Right ventricle myocardium inferior (tissue), 1 donor: ENCODE measurements at regions not wholly inside any gene's neighbourhood (a gene's known extent, or its start where the extent isn't known, plus 50 kb on each side); places are given as distances from the start of the nearest gene placed in this dataset.
A peak's percentile ranks its signal among the peaks of the same experiment; 100 is the strongest.

Experiments used
- ATAC-seq: fragments of 200-7000 bp; cut with Tn5 transposase; one replicate; pipeline ENCODE4 v1.9.1; 2020; ENCODE audit warnings: mild to moderate bottlenecking, moderate library complexity
- DNase-seq: peaks from one replicate; pipeline ENCODE4 v3.0.0; 2021; ENCODE audit errors: missing footprints
- intact Hi-C: fragments of 100-400 bp; cut with DNase I; formaldehyde crosslinking; loops from one replicate; pipeline ENCODE4 v1.11.0; 2022
- donor health status: DM: no; HTN: yes; CAD: no; lungs with severe emphysema.

DNA sequence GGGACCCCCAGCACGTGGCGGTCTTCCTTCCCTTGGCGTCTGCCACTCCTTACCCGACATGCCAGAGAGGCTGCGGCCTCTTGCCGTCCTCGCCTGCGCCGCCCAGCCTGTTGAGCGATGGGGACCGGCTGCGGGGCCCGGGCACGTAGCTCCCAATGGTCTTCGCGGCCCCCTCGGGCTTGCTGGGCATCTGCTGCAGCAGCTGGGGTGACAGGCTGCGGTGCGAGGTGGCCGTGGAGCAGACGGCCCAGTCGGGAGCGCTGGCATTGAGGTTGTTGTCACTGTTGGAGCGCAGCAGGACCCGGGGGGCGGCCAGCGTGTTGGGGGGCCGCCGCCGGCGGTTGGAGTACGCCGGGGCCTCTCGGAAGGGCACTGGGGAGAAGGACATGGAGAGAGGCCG is 422.0 kb downstream of the CTTN start:
- no peak for ATAC-seq
- intact Hi-C loops: no loop called here
- DNase-seq: peak; percentile 31

DNA sequence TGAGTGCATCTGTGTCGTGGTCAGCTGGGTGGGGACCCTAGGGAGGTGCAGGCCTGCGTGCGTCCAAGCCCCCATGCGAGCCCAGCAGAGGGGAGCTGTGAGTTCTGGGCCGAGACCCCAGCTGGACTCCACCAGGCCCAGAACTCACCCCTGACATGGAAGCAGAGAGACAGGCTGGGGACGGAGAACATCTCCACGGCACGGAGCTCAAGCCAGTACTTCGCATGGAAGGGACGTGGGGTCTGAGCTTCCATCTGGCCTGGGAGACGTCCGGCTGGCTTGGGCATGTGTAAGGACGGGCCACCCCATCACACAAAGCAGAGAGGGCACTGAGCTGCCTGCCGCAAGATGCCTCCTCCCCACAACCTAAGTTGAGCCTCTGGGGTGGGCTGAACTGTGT is 422.4 kb downstream of the CTTN start:
- intact Hi-C loops: no loop called here
- ATAC-seq (no peak), DNase-seq (peak; percentile 27)

DNA sequence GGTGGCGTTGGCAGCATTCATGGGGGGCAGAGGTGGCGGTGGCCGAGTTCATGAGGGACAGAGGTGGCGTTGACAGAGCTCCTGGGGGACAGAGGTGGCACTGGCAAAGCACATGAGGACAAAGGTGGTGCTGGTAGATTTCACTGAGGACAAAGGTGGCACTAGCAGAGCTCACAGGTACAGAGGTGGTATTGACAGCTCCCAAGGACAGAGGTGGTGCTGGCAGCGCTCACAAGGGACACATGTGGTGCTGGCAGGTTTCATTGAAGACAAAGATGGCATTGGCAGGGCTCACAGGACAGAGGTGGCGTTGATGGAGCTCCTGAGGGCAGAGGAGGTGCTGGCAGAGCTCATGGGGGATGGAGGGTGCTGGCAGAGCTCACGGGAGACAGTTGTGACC is 425.4 kb downstream of the CTTN start:
- DNase-seq: peak; percentile 39
- intact Hi-C loops: no loop called here
- no peak for ATAC-seq

DNA sequence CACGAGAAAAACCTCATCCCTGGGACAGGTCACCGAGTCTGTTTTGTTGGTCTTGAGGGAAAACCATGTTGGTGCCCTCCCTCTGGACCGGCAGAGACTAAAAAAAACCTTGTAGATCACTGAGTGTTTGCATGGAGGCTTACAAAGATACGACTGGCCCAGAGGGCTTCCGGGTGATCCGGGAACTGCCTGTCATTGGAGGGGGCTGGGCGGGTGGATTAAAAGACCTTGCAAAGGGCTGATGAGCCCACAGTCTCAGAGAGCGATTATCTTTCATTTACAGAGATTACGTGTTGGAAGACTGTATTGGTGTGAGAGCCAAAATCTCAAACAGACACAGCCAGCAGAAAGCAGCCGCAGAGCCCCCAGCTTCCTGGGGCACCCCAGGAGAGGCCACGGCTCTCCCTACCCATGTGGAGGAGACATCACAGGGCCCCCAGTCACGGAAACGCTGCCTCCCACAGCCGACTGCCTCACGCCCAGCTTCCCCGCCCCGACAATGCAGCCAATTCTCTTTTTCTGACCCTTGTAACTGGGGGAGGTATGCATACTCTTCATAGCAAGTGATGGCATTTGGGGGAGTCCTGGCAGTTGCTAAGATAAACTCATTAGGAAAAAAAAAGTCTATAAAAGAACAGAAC is 426.4 kb downstream of the CTTN start:
- DNase-seq (peak; percentile 51), ATAC-seq (no peak)
- intact Hi-C loops: no loop called here

DNA sequence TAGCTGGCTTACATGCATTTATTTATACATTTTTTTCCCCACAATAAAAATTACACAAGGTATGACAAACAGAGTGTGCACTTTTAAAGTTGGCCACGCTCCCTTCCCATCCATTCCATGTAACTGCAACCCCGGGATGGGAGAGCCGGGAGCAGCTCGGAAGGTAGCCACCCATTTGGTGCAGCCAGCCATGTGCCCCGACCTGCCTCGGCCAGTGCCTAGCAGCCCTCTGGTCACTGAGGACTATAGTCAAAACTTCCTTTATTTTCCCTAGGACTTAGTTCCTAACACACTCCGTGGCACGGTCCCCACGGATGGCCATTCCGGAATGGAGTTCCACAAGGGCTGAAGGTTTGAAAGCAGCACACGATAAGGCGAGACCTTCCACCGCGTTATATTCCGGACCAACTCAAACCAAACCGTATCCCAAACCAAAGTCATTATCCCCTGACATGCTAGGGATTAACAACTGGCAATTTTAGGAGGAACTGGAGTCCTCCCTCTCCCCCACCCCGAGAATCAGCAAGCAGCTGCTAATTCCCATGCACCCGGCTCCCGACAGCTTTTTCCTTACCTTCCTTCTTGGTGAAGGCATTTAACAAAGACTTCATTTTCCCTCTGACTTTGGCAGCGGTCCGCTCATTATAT is 426.4 kb downstream of the SHANK2 start:
- ATAC-seq: no peak
- DNase-seq: peak; percentile 6

DNA sequence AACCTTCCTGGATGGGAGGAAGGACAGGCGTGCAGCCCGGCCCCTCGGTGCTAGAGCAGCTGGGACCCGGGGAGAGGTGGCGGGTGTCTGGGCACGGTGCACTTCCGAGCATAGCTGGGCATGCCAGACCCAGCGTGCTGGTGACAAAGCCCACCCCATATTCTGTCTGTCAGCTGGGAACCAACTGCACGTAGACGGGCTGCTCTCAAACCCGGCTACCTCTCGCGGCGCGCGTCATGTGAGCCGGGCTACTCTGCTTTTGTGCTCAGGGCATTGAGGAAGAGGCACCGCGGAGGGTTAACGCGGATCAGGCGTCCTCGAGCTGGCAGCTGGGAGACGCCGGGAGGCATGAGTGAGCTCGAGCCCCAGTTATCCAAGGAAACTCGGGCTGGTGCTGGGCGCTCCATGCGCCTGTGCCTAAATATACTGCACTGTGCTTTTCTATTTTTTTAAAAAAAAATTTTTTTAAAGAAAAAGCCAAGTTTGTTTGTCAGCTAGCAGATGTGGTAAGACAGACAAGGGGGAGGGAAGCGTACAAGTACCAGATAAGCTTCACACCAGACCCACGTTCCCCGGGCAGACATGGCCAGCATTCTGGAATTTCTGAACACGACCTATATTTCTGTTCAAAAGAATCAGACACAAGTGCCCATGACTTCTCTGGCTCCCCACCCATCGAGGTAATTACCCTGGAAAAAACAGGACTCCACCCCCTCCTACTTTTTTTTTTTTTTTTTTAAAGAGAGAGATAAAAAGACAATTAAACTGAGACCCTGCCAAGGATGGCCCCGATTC is 425.6 kb downstream of the SHANK2 start:
- DNase-seq (peak; percentile 45), ATAC-seq (peak; percentile 29)
- intact Hi-C loops: no loop called here

More for the DNA sequence above, 426.4 kb downstream of the SHANK2 start:
- intact Hi-C loops: no loop called here

DNA sequence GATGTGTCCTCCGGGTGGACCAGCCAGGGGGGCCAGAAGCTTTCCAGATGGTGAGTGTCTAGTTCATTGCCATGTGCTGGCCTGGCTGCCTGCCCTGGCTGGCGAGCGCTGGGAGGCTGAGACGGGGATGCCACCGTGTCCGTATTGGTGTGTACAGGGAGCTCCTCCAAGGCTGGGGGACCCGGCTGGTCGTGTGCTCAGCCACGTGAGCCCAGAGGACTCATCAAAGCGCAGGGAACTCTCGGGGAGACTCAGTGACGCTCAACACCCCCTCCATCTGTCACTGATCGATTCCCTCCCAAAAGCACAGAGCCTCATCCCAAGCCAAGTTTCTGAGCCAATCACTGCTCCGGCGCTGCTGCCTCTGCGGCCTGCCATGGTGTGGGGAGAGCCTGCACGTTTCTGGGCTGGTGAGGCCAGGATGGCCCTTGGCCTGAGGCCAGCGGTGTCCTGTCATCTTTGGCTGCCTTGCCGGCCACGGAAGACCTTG is 423.7 kb downstream of the SHANK2 start:
- peak; percentile 24 for ATAC-seq
- intact Hi-C loops: no loop called here
- peak; percentile 55 for DNase-seq

DNA sequence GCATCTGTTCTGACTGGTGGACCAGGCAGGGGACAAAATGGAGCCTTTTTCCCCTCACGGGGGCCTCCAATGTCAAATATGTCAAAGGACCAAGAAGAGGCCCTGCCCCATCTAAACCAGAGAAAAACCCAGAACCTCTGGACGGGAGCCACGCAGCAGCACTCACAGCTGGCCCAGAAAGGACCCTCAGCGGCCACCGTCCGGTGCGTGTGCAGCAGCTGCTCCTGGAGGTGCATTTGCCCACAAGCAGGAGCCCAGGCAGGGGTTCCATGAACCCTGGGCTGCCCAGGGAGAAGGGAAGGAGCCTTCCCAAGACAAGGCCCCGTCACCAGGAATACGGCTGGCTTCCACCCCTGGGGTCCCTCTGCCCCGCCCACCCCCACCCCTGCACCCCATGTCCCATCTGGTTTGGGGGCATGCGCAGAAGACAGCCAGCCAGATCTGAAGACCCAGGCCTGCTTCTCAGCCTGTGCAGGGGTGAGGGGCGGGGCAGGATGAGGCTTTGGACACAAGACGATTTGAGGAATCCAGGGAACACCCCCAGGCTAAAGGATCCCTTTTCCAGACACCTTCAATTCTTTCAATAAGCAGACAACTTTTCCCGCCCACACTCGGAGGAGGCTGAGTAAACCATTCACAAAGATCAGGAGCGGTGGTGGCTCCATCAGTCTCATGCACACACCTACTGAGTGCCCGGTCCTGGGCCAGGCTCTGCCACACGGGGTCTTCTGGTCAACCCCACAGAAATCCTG is 423.1 kb downstream of the SHANK2 start:
- DNase-seq (peak; percentile 50), ATAC-seq (no peak)
- intact Hi-C loops: no loop called here

DNA sequence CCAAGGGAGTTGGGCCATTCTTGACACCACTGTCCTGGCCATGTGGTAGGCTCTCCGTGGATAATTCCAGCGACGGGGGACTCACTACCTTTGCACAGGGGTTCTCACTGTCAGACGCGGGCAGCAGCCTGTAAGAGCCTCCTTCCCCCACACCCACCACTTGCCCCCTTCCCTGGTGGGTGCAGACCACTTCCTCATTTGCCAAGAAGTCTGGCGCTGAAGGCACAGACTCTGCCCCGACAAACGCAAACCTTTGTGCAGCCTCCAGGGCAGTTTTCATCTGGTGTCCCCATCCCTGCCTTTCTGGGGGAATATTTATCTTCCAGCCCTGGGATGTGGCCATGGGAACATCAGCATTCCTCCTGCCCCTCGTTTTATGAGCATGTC is 422.5 kb downstream of the SHANK2 start:
- intact Hi-C loops: no loop called here
- DNase-seq (peak; percentile 5), ATAC-seq (no peak)

DNA sequence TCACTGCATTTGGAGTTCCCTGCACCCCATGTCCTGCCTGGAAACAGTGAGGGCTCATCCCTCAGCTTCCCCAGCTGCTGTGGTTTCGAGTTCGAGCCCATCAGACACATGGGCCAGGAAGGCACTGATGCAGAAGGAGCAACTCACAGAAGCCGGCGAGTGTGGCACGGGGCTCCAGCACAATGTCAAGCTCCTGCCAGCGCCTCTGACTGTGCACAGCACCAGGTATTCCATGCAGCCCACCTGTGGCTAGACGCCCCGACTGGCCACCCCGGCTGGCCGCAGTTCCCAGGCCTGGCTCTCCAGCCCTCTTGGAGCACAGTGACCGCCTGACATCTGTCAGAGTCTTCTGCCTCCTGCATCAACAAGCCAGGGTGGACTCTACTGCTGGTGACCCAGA is 419.4 kb downstream of the SHANK2 start:
- ATAC-seq (no peak), DNase-seq (peak; percentile 63)

DNA sequence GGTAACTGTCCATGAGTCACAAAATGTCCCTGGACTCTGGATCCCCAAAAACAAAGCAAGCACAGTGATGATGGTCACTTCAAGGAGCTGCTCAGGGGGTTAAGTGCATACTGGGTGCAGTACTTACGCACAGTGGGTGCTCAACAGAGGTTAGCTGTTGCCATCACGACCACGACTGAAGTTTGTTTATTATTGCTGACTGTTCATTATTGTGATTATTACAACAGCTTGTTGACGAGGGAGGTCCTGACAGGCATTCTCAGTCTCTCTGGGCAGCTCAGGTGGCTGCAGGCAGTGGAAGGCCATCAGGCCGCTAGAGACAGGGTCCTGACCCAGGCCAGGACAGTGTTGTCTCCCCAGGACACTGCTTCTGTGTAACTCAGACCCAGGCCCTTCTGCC is 418.8 kb downstream of the SHANK2 start:
- DNase-seq (peak; percentile 11), ATAC-seq (no peak)
- intact Hi-C loops: no loop called here

More for the DNA sequence above, 419.4 kb downstream of the SHANK2 start:
- intact Hi-C loops: no loop called here

DNA sequence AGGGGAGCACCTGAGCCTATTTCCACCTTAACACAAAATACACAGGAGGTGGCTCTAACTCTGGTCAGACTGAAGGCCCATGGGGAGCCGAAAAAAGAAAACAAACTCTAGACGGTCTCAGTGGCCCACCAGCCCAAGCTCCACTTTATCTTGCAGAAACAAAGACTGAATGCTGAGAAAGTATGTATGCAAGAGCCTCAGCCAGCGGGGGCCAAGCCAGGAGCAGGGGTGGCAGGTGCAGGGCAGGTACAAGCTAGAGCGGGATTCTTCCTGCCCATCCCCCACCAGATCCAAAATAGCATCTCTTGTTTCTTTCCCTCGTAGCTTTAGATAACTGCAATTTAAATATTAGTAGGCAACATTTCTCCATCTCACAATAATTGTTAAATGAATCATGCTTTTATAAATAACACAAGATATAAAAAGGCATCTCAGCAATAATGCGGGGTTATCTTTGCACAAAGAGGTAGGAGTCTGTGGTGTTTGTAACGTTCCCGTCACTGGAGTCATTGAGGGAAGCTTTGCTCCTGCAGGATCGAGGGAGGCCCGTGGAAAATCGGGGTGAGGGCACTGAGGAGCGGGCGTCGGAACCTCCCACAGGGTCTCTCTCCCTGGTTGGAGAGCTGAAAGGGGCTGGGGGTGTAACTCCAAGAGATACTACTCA is 418.0 kb downstream of the SHANK2 start:
- peak; percentile 7 for DNase-seq
- intact Hi-C loops: no loop called here
- no peak for ATAC-seq

DNA sequence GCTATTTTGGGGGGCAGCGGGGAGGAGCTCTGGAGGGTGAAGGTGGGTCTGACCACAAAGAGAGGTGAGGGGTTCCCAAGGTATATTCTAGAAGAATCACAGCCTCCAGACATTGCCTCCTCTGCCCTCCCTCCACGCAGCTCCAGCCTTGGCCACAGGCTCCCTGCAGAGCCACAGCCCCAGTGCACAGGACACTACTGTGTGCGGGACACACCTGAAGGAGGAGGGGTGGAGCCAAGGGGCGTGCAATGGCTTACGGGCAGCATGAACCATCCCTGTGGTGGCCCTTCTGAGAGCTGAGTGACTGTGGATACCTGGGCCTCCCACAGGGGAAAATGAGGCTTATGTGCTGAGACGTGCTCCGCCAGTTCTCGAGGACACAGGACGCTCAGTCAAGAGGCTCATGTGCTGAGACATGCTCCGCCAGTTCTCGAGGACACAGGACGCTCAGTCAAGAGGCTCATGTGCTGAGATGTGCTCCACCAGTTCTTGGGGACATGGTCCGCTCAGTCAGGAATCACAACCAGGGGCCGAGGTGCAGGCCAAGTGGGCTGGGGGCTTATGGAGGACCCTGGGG is 417.3 kb downstream of the SHANK2 start:
- DNase-seq (peak; percentile 15), ATAC-seq (no peak)
- intact Hi-C loops: no loop called here

DNA sequence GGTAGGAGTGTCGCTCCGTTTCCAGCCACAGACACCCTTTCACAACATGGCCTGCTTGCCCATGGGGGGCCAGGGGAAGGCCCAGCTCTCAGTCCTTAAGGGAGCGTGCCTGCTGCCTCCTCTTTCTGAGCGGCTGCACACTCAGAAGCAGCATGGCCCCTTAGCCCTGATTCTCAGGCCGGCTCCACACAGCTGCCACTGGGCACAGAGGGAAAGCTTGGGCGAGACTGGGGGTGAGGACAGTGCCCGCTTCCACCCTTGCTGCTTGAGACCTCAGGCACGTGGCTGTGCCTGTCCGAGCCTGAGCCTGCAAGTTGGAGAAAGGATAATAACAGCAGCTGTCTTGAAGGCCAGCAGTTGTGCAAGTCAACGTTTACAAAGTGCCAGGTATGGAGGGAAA is 416.3 kb downstream of the SHANK2 start:
- ATAC-seq (no peak), DNase-seq (peak; percentile 51)
- intact Hi-C loops: no loop called here

DNA sequence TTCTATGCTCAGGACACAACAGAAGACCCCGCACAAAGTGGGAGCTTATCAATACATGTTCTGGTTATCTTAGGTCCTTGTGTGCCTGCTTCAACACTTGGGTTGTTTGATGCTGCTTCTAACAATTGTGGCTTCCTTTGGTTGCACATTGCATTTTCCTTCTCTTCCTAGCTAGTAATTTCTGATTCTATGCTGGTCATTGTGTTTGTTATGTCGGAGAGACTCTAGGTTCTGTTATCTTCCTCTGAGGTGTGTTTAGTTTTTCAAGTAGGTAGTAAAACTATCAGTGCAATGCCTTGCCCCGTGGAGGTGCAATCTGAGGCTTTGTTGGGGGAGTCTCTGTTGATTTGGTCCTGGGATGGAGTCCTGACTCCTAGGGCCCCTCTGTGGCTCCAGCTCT is 414.2 kb downstream of the SHANK2 start:
- intact Hi-C loops: no loop called here
- ATAC-seq (no peak), DNase-seq (no peak)

DNA sequence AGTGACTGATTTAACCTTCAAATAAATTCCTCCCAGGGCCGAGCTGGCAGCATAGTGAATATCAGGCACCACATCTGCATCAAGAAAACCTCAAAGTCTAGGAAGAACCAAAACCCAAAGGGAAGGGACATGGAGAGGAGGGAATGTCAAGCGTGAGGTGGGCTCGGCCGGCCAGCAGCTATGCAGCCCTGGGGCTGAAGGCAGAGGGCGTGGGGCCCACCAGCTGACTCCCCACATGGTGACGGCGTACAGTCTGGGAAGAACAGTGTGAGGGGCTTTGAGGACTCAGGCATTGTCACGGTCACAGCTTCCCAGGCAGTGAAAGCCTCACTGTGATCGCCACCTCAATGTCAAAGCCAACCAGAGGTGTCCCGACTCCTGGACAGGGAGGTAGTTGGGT is 412.5 kb downstream of the SHANK2 start:
- DNase-seq (peak; percentile 23), ATAC-seq (no peak)
- intact Hi-C loops: no loop called here

DNA sequence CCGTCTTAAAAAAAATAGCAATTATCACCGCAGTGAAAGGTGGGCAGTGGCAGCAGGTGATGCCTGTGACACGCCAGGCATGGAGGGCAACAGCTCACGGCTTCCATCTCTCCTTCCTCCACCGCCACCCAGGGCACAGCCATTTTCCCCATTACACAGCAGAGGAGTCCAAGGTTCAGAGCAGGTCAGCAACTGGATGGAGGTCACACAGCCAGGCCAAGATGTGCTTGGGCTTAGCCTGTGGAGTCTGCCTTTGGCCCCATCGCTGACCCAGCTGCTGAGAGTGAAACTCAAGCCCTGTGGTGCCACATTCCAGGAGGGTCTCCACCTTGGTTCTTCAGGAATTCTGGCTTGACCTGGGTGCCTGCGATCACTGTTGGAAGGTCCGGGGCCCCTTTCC is 411.1 kb downstream of the SHANK2 start:
- DNase-seq: peak; percentile 28
- ATAC-seq: no peak
- intact Hi-C loops: no loop called here

DNA sequence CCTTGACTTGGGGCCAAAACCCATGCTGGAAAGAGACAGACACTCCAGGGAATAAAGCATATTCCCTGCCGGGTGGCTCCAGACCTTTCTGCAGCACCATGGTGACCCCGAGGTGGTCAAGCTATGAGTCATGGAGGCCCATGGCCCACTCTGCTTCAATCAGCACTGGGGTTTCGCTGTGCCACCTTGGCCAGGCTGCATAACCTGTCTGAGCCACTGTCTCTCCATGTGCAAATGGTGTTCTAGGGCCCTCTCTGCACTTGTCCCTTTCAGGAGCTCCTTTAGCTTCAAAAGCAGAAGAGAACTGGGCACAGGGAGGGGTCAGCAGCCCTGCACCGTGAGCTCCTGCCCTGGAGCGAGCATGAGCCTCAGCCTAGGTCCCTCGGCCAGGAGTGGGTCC is 410.1 kb downstream of the SHANK2 start:
- intact Hi-C loops: no loop called here
- ATAC-seq (no peak), DNase-seq (peak; percentile 45)
